ENCODE measurements at regions not wholly inside any gene's neighbourhood (a gene's known extent, or its start where the extent isn't known, plus 50 kb on each side); places are given as distances from the start of the nearest gene placed in this dataset.
"Not testable (repeated sequence)": the region's sequence is repeated elsewhere in the genome, so short reads cannot be mapped to it uniquely, and the experiment has no call there.

DNA sequence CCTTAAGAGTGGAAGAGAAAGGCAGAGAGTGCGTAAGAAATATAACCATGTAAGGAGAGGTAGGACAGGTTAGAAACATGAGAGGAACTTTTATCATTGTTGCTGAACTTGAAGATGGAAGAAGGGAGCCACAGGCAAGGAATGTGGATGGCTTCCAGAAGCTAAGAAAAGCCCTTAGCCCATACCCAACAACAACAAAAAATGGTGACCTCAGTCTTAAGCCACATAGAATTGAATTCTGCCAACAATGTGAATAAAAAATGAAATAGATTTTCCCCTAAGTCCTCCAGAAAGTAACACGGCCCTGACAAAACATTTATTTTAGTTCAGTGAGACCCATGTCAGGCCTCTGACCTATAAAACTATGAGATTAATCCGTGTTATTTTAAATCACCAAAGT, 767.3 kb downstream of the FAM181B start:
- no peak for DNase-seq

GRCh38 chr11:81963018-81963417, 770.6 kb downstream of the FAM181B start:
- no peak for DNase-seq

DNA sequence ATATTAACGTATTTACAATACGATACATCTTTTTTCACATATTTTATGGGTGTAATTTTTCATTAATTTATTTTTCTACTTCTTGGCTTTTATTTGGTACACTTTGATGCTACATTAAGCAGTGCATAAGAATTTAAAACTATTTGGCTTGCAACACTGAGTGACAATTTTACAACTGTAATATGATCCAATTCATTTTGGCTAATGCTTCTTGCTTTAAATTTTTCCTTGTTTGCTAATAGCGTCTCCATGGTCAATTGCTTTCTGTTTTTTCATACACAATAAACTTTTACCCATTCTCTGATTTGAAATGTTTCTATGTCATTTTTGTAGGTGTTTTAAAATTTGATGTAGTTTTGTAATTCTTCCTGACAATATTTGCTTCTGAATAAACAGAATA, 773.2 kb downstream of the FAM181B start:
- no peak for DNase-seq

GRCh38 chr11:81959341-81959740, 774.3 kb downstream of the FAM181B start:
- no peak for DNase-seq

DNA sequence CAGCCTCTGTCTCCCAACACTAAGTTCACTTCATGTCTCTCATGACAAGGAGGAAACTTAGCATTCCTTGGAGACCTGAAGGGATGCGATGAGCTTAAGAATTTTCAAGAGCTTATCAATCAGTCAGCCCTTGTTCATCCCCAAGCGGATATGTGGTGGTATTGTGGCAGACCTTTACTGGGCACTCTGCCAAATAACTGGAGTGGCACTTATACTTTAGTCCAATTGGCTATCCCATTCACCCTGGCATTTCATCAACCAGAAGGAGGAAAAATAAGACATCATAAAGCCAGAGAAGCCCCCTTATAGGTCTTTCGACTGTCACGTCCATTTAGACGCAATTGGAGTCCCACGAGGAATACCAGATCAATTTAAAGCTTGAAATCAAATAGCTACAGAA, 779.4 kb downstream of the FAM181B start:
- not testable (repeated sequence) for DNase-seq

- no peak for DNase-seq
Measured at GRCh38 chr11:81946831-81947230, 786.8 kb downstream of the FAM181B start.

- no peak for DNase-seq
Measured at GRCh38 chr11:81942646-81943045, 791.0 kb downstream of the FAM181B start.

- no peak for DNase-seq
Measured at GRCh38 chr11:81941998-81942397, 791.7 kb downstream of the FAM181B start.

DNA sequence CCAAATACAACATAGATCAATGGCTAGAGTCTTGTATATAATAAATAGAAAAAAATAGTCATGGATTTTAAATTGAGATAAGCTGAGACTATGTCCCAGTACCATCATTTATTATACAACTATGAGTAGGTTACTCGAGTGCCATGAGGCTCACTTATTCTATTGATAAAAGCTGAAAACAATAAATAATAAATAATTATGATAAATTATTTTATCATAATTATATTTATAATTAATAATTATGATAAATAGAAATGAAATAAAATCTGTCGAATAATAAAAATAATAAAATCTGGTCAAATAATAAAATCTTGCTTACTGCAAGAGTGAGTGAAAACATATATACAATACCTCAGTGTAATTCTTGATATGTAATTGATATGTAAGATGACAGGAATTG, 801.4 kb downstream of the FAM181B start:
- DNase-seq: no peak

- no peak for DNase-seq
Measured at GRCh38 chr11:81920205-81920604, 813.5 kb downstream of the FAM181B start.

GRCh38 chr11:81916451-81916850, 817.2 kb downstream of the FAM181B start:
- DNase-seq: no peak

- DNase-seq: no peak
Measured at GRCh38 chr11:81915045-81915444, 818.6 kb downstream of the FAM181B start.

DNA sequence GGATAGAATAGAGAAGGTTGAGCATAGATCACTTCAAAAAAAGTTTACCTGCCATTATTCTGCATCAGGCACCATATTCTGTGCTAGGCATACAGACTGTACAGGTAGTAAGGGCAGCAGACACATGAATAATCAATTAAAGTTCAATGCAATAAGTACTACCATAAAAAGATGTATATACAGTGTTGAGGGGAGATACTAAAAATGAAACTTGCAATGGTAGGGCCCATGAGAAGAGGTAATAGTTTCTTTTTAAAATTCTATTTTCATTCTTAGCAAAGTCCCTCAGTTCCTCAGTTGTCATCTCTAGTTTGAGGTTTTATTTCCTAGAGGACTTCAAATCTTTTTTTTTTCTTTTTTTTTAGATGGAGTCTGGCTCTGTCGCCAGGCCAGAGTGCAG, 819.9 kb downstream of the FAM181B start:
- no peak for DNase-seq

DNA sequence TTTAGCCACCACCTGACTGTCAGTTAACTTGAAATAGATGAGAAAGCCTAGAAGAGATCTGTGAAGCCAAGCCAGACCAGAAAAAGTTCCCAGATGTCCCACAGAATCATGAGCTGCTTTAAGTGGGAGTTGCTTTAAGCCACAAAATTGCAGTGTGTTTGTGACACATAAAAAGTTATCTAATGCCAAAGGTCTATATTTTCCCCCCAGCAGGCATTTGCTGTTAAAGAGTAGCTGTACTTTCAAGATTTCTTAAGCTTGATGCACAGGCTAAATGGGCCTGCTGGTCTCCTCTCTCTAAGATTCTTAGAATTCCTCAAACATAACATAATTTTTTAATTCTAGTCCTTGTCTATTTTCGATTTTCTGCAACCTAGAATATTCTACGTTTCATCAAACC, 825.7 kb downstream of the FAM181B start:
- no peak for DNase-seq

DNA sequence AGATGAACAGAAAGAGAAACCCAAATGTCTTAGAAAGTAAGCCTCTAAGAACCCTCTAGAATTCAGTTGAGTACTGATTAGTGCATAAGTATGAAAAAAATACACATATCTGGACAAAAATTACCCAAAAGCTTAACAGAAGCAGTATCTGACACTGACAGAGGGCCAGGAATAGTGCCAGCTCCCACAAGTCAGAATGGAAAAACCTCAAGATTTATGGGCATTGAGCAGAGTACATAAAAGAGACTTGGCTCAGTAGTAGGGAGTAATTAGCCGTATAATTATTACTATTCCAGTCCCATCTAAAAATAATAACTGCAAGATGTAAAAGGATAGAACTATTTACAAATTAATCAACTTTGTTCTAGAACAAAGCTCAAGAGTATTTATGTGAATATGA, 834.5 kb downstream of the FAM181B start:
- no peak for DNase-seq

GRCh38 chr11:81897639-81898038, 836.0 kb downstream of the FAM181B start:
- DNase-seq: no peak

DNA sequence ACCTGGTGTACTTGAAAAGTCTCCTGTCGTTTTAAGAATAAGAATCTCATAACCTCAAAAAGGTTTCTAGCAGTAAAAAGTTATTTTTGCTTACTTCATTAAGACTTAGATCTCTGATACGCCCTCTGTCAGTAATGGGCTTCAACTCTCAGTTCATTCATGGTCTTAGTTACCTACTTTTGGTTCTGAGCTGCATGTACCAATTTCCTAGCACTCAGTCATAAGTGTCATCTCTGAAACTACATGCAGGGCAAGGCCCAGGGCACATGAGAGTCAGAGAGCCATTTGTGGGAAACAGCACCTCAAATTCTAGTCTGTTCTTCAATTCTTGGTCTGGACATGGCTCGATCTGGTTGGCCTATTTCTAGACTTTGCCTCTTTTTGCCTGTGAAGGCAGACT, 838.4 kb downstream of the FAM181B start:
- DNase-seq: no peak

- no peak for DNase-seq
Measured at GRCh38 chr11:81892770-81893635, 840.7 kb downstream of the FAM181B start.

DNA sequence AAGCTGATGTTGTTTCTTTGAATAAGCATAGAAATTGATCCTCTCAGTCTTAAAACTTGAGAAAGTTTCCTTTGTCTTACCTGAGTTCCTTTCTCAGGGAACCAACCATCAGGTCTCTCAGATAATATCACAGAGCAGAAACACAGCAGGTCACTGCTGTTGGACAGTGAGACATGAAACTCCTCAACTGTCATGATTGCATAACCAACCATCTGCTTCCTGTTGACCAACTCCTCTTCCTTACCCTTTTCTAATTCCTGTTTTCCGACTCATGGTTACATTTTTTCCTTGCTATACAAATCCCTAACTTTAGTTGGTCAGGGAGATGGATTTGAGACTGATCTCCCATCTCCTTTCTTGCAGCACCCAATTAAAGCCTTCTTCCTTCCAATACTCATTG, 845.3 kb downstream of the FAM181B start:
- no peak for DNase-seq

- DNase-seq: no peak
Measured at GRCh38 chr11:81887671-81888070, 846.0 kb downstream of the FAM181B start.

DNA sequence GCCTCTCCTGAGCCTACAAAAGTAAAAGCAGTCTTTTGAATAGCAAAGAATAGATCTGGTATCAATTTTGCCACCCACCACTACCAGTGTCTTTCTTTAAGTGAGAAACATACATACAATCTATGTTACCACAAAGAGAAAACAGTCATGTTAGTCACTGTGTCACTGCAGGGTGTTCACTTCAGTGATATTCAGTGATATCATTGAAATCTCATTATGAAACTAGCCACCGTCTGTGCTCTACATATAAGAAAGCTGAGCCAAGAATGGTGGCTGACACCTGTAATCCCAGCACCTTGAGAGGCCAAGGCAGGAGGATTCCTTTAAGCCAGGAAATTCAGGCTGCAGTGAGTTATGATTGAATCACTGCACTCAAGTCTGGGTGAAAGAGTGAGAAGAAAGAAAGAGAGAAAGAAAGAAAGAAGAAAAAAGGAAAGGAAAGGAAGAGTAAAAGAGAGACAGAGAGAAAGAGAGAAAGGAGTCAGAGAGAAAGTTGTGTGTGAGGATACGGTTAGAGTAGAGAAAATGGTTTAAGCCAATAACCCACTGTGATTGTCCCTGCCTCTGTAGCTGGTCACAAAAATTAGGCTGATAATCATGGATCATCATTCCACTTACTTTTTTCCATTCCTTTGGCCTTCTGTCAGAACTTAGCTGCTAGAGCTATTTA, 847.1 kb downstream of the FAM181B start:
- no peak for DNase-seq

- DNase-seq: no peak
Measured at GRCh38 chr11:81874635-81875034, 859.0 kb downstream of the FAM181B start.

GRCh38 chr11:81870815-81871214, 862.8 kb downstream of the FAM181B start:
- DNase-seq: no peak

DNA sequence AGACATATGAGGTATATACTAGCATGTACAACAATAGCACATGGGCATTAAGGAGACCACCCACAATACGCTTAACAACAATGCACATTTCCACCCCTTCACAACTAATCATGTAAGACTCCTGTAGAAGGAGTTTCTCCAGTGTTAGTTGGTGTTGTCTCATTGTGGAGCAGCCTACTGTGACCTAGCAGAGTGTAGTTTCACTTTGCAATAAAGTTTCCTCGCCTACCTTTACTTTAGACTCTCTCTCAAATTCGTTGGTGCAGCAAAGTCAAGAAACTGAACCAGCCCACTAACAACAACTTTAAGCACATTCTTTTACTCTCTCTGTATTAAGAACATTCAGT, 863.6 kb downstream of the FAM181B start:
- DNase-seq: no peak

Measured in bone marrow (tissue), 2 donors.